Suppressor macrophage treated with lipopolysaccharide for 1 hour (primary cell): ENCODE measurements at regions not wholly inside any gene's neighbourhood (a gene's known extent, or its start where the extent isn't known, plus 50 kb on each side); places are given as distances from the start of the nearest gene placed in this dataset.
"Not testable (repeated sequence)": the region's sequence is repeated elsewhere in the genome, so short reads cannot be mapped to it uniquely, and the experiment has no call there.

Experiments
- DNase-seq, 3 donors: peaks; one replicate each; pipeline ENCODE4 v3.0.0-alpha.2; 2020 to 2022

- peak in 2 of 3 donors; percentile 42 to 50 for DNase-seq
Measured at GRCh38 chr1:25020851-25021590, 90.9 kb upstream of the RUNX3 start.

GRCh38 chr1:25020173-25020845, 90.2 kb upstream of the RUNX3 start:
- DNase-seq, result no peak

- no peak for DNase-seq
Measured at GRCh38 chr1:25019337-25020172, 89.5 kb upstream of the RUNX3 start.

GRCh38 chr1:25018943-25019336, 88.9 kb upstream of the RUNX3 start:
- no peak for DNase-seq

- DNase-seq, result no peak
Measured at GRCh38 chr1:25018110-25018735, 88.1 kb upstream of the RUNX3 start.

- DNase-seq, result peak in 2 of 3 donors; percentile 54 to 61
Measured at GRCh38 chr1:25017436-25018109, 87.5 kb upstream of the RUNX3 start.

- DNase-seq, result no peak
Measured at GRCh38 chr1:25012966-25013962, 83.2 kb upstream of the RUNX3 start.

GRCh38 chr1:25011943-25012638, 82.0 kb upstream of the RUNX3 start:
- DNase-seq, result peak in 2 of 3 donors; percentile 29 to 51

- DNase-seq, result peak in 2 of 3 donors; percentile 36 to 49
Measured at GRCh38 chr1:25011275-25011674, 81.2 kb upstream of the RUNX3 start.

- DNase-seq, result peak; percentile 81 to 90 (median 88)
Measured at GRCh38 chr1:25009671-25010262, 79.7 kb upstream of the RUNX3 start.

- DNase-seq, result no peak
Measured at GRCh38 chr1:25008192-25008485, 78.1 kb upstream of the RUNX3 start.

- not testable (repeated sequence) for DNase-seq
Measured at GRCh38 chr1:25007390-25008191, 77.5 kb upstream of the RUNX3 start.

- peak; percentile 52 to 65 (median 56) for DNase-seq
Measured at GRCh38 chr1:25006770-25007169, 76.7 kb upstream of the RUNX3 start.

GRCh38 chr1:25004355-25004754, 74.3 kb upstream of the RUNX3 start:
- DNase-seq, result no peak

- peak in 2 of 3 donors; percentile 41 to 44 for DNase-seq
Measured at GRCh38 chr1:25003457-25004190, 73.5 kb upstream of the RUNX3 start.

GRCh38 chr1:25003000-25003399, 72.9 kb upstream of the RUNX3 start:
- no peak for DNase-seq

GRCh38 chr1:25001125-25001915, 71.2 kb upstream of the RUNX3 start:
- DNase-seq, result no peak

- DNase-seq, result no peak
Measured at GRCh38 chr1:24999906-25000305, 69.8 kb upstream of the RUNX3 start.
